Peyer's patch (tissue), 4 donors: ENCODE measurements at regions not wholly inside any gene's neighbourhood (a gene's known extent, or its start where the extent isn't known, plus 50 kb on each side); places are given as distances from the start of the nearest gene placed in this dataset.

Source experiments
- DNase-seq, 3 donors: peaks; one replicate each; pipeline ENCODE4 v3.0.0-alpha.2; 2017 to 2019
- H3K27ac ChIP-seq, 4 donors: fragments of 200-600 bp; sonication (generic); one replicate each; pipeline ENCODE4 v1.5.1; 2016 to 2019
- H3K27me3 ChIP-seq, 2 donors: fragments of 200-600 bp; sonication (generic); one replicate each; pipeline ENCODE4 v1.5.1; 2019
- H3K36me3 ChIP-seq, 3 donors: fragments of 200-600 bp; sonication (generic); one replicate each; pipeline ENCODE4 v1.5.1; 2016 to 2019
- H3K4me1 ChIP-seq, 4 donors: fragments of 200-600 bp; sonication (generic); one replicate each; pipeline ENCODE4 v1.5.1; 2016 to 2019
- H3K4me3 ChIP-seq, 4 donors: fragments of 200-600 bp; sonication (generic); 1 replicate in 3 of 4; 2 replicates in 1 of 4; pipeline ENCODE4 v1.5.1; 2016 to 2019; ENCODE audit warnings: mild to moderate bottlenecking in 1 of 4
- H3K9me3 ChIP-seq, 4 donors: fragments of 200-600 bp; sonication (generic); one replicate each; pipeline ENCODE4 v1.5.1; 2016 to 2019; ENCODE audit warnings: mild to moderate bottlenecking in 1 of 4
- POLR2A ChIP-seq, 2 donors: fragments of 450-650 bp; IDR thresholded peaks; one replicate each; pipeline ENCODE4 v1.5.1; 2017; ENCODE audit warnings: antibody characterized with exemption in 2 of 2, mild to moderate bottlenecking in 2 of 2, moderate library complexity in 2 of 2
- TF ChIP-seq, protein P1 (sequence below), 6 experiments: fragments of 450-650 bp in 4 of 6; fragments of 200-600 bp in 2 of 6; sonication (generic) in 1 of 6; IDR thresholded peaks; one replicate each; pipeline ENCODE4 v1.5.1; 2017 to 2019; ENCODE audit warnings: antibody characterized with exemption in 6 of 6, mild to moderate bottlenecking in 3 of 6, moderate library complexity in 1 of 6

DNA sequence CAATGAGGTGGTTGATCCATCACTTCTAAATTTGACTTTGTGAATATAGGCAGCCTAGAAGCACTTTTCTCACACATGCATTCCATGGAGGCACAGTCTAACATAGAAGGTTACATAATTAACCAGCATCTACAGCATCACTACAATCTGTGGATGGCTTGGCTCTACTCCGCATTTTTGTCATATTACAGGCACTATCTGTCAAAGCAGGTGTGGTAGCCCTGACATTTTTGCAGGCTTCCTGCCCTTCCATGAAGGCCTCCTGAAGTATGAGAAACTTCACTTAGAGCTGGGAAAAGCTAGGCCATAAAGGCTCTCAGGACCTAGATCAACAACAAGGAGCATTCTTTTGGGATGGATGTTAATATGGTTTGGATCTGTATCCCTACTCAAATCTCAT, 378.0 kb downstream of the ANXA1 start:
- TF ChIP-seq, protein P1, sequence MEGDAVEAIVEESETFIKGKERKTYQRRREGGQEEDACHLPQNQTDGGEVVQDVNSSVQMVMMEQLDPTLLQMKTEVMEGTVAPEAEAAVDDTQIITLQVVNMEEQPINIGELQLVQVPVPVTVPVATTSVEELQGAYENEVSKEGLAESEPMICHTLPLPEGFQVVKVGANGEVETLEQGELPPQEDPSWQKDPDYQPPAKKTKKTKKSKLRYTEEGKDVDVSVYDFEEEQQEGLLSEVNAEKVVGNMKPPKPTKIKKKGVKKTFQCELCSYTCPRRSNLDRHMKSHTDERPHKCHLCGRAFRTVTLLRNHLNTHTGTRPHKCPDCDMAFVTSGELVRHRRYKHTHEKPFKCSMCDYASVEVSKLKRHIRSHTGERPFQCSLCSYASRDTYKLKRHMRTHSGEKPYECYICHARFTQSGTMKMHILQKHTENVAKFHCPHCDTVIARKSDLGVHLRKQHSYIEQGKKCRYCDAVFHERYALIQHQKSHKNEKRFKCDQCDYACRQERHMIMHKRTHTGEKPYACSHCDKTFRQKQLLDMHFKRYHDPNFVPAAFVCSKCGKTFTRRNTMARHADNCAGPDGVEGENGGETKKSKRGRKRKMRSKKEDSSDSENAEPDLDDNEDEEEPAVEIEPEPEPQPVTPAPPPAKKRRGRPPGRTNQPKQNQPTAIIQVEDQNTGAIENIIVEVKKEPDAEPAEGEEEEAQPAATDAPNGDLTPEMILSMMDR (IDR thresholded peaks at IDR 0.05) = no peak
- no peak for TF ChIP-seq POLR2A (IDR thresholded peaks at IDR 0.05)
- Histone ChIP-seq H3K4me1 (no peaks in the 10 kb centered on the region), H3K4me3 (no peak overlapping the region), H3K9me3 (no peaks in the 10 kb centered on the region), H3K36me3 (no peaks in the 10 kb centered on the region), H3K27ac (no peak overlapping the region), H3K27me3 (no peaks in the 10 kb centered on the region)
- DNase-seq = no peak

DNA sequence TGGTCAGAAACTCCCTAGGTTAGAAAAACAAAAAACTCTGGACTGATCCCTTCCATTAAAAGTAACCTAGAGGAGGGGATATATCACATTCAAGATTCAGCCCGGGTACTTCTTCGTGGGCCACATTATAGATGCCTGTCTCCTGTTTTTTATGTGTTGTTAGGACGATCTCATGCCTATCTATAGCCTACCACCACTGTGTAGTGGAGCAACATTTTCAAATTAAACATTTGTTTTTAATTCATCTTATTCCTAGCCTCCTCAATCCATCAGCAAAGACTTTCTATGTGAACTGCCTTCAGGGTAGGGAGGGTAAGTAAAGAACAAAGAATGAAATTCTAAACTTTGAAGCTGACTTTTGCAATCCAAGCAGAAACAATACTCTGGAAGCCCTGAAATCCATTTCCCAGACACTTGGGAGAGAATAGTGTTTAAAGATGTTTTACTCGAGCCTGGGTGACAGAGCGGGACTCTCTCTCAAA, 379.4 kb downstream of the ANXA1 start:
- Histone ChIP-seq H3K27me3 (no peaks in the 10 kb centered on the region), H3K27ac (no peak overlapping the region), H3K4me1 (no peaks in the 10 kb centered on the region), H3K9me3 (no peaks in the 10 kb centered on the region), H3K4me3 (no peak overlapping the region), H3K36me3 (no peaks in the 10 kb centered on the region)
- no peak for DNase-seq
- no peak for TF ChIP-seq POLR2A (IDR thresholded peaks at IDR 0.05)
- TF ChIP-seq, protein P1 (IDR thresholded peaks at IDR 0.05) = no peak

DNA sequence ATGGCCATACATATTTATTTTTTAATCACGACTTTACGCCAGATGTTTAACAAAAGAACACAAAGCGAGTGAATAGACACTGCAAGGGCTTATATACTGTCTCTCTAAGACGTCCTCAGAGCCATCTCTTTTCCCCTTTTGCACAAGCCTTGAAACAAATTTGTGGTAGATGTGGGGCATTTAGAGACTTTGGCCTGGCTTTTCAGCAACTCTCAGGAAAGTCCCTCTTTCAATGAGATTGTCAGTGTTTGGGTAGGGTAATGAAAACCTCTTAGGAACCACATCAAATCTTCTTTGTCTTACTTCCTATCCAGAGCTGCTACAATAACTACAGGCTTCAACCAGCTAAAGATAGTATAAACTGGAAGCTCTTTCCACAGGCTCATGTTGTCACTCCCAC, 380.0 kb downstream of the ANXA1 start:
- no peak overlapping the region for H3K27ac ChIP-seq
- H3K27me3 ChIP-seq = no peaks in the 10 kb centered on the region
- no peak overlapping the region for H3K4me3 ChIP-seq
- H3K9me3 ChIP-seq = no peaks in the 10 kb centered on the region
- no peaks in the 10 kb centered on the region for H3K4me1 ChIP-seq
- H3K36me3 ChIP-seq = no peaks in the 10 kb centered on the region
- DNase-seq = no peak
- TF ChIP-seq POLR2A (IDR thresholded peaks at IDR 0.05) = no peak
- TF ChIP-seq, protein P1 (IDR thresholded peaks at IDR 0.05) = no peak

DNA sequence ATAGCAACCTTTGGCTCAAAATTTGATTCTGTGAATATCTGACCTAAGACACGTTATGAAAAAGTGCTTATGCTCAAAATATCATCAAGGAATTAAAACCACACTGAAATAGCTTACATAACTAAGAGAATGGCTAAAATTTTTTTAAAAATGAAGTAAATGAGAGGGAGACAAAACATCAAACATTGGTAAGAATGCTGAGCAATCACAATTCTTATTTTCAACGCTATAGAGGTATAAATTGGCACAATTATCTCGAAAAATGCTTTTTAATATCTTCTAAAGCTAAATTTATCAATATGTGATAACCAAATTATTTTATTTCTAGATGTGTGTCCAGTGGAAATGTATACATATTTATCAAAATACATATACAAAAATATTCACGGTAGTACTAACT, 381.3 kb downstream of the ANXA1 start:
- H3K27ac ChIP-seq = no peak overlapping the region
- H3K9me3 ChIP-seq = no peaks in the 10 kb centered on the region
- H3K4me1 ChIP-seq = no peaks in the 10 kb centered on the region
- H3K27me3 ChIP-seq = no peaks in the 10 kb centered on the region
- TF ChIP-seq, protein P1 (IDR thresholded peaks at IDR 0.05) = no peak
- no peak for TF ChIP-seq POLR2A (IDR thresholded peaks at IDR 0.05)
- H3K4me3 ChIP-seq = no peak overlapping the region
- DNase-seq = no peak
- H3K36me3 ChIP-seq = no peaks in the 10 kb centered on the region

DNA sequence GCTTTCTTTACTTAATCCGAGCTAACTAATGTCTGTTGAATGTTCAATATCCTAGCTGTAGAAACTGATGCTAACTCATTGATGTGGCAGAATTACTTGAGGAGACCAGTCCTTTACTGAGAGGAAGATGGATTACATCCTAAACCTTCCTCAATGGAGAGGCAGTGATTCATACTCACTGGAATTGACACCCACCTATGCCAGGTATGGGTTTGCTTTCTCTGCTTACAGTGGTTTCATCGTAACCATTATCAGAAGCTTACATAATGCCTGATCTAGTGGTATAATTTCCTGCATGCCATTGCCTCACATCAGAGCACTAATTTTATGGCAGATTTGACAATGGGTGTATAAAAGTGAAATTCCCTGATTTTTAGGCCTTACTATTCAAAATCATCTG, 384.7 kb downstream of the ANXA1 start:
- Histone ChIP-seq H3K9me3 (no peaks in the 10 kb centered on the region), H3K36me3 (no peaks in the 10 kb centered on the region), H3K27me3 (no peaks in the 10 kb centered on the region), H3K27ac (no peak overlapping the region), H3K4me3 (no peak overlapping the region), H3K4me1 (no peaks in the 10 kb centered on the region)
- no peak for DNase-seq
- no peak for TF ChIP-seq POLR2A (IDR thresholded peaks at IDR 0.05)
- TF ChIP-seq, protein P1 (IDR thresholded peaks at IDR 0.05) = no peak

DNA sequence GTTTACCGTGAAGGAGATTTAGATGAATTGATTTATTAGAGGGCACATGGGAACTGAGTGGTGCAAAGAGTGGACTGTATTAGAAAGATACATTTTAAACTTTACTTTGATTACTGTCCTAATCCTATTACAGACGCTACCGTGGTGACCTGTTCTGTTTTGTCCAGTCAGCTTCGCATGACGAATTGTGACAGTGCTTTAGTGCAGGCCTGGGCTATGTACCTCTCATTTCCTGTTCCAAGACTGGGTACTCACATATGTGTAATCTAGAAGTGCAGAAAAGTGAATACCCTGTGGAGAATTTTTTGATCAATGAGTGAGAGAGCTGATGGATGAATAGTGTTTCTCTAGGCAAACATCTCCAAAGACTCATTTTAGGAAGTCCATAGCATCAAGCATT, 385.9 kb downstream of the ANXA1 start:
- no peak for TF ChIP-seq POLR2A (IDR thresholded peaks at IDR 0.05)
- TF ChIP-seq, protein P1 (IDR thresholded peaks at IDR 0.05) = no peak
- Histone ChIP-seq H3K27ac (no peak overlapping the region), H3K9me3 (no peaks in the 10 kb centered on the region)

More for the DNA sequence above, 385.9 kb downstream of the ANXA1 start:
- no peaks in the 10 kb centered on the region for H3K36me3 ChIP-seq
- no peak for DNase-seq
- H3K4me1 ChIP-seq = no peaks in the 10 kb centered on the region
- no peaks in the 10 kb centered on the region for H3K27me3 ChIP-seq
- no peak overlapping the region for H3K4me3 ChIP-seq
